Tibial nerve (tissue), 4 donors: ENCODE measurements at regions not wholly inside any gene's neighbourhood (a gene's known extent, or its start where the extent isn't known, plus 50 kb on each side); places are given as distances from the start of the nearest gene placed in this dataset.

Source experiments
- DNase-seq, 2 donors: peaks; one replicate each; pipeline ENCODE4 v3.0.0-alpha.2; 2019; ENCODE audit warnings: low spot score in 2 of 2
- H3K27ac ChIP-seq, 4 donors: fragments of 200-600 bp; sonication (generic) in 3 of 4; one replicate each; pipeline ENCODE4 v1.5.1; 2017 to 2019; ENCODE audit warnings: mild to moderate bottlenecking in 1 of 4
- H3K27me3 ChIP-seq, 2 donors: fragments of 200-600 bp; sonication (generic) in 1 of 2; one replicate each; pipeline versions ENCODE4 v1.5.1 to v1.6.0; 2017 to 2019
- H3K36me3 ChIP-seq, 3 donors: fragments of 200-600 bp; sonication (generic); one replicate each; pipeline ENCODE4 v1.5.1; 2018 to 2019
- H3K4me1 ChIP-seq, 4 donors: fragments of 200-600 bp; sonication (generic) in 3 of 4; one replicate each; pipeline ENCODE4 v1.5.1; 2017 to 2019
- H3K4me3 ChIP-seq, 4 donors: fragments of 200-600 bp; sonication (generic) in 3 of 4; one replicate each; pipeline ENCODE4 v1.5.1; 2017 to 2019; ENCODE audit warnings: mild to moderate bottlenecking in 1 of 4, moderate library complexity in 1 of 4
- H3K9me3 ChIP-seq, 4 donors: fragments of 200-600 bp; sonication (generic) in 3 of 4; one replicate each; pipeline ENCODE4 v1.5.1; 2017 to 2019
- EP300 ChIP-seq, 2 donors: sonication (generic); formaldehyde crosslinking; IDR thresholded peaks; one replicate each; pipeline ENCODE4 v1.6.1; 2017; ENCODE audit warnings: antibody characterized with exemption in 2 of 2, mild to moderate bottlenecking in 1 of 2
- POLR2A ChIP-seq, 2 donors: fragments of 450-650 bp; IDR thresholded peaks; one replicate each; pipeline ENCODE4 v1.6.1; 2017; ENCODE audit warnings: antibody characterized with exemption in 2 of 2, mild to moderate bottlenecking in 2 of 2, moderate library complexity in 2 of 2
- WGBS, 2 donors: methylation state at CpG; one replicate each; pipeline ENCODE4 v1.1.5; 2018; 5-methylcytosine and 5-hydroxymethylcytosine counted together
- TF ChIP-seq, protein P1 (sequence below), 5 experiments: fragments of 200-600 bp in 3 of 5; fragments of 450-650 bp in 2 of 5; sonication (generic) in 3 of 5; IDR thresholded peaks; one replicate each; pipeline ENCODE4 v1.5.1; 2016 to 2019; ENCODE audit warnings: antibody characterized with exemption in 5 of 5, mild to moderate bottlenecking in 3 of 5, moderate library complexity in 2 of 5

- Histone ChIP-seq H3K4me1 (no peaks in the 10 kb centered on the region), H3K27me3 (no peaks in the 10 kb centered on the region), H3K36me3 (no peaks in the 10 kb centered on the region), H3K9me3 (no peaks in the 10 kb centered on the region), H3K4me3 (no peak overlapping the region), H3K27ac (no peak overlapping the region)
- DNase-seq = no peak
- no peak for TF ChIP-seq POLR2A (IDR thresholded peaks at IDR 0.05)
- WGBS, 2 donors = 89 to 99% methylated on average over 3 of the region's 3 CpGs
Observed at GRCh38 chr15:46293550-46293949, 658.7 kb downstream of the SQOR start.

GRCh38 chr15:46296002-46296401 lies 661.2 kb downstream of the SQOR start:
- DNase-seq = no peak
- Histone ChIP-seq H3K9me3 (no peaks in the 10 kb centered on the region), H3K27ac (no peak overlapping the region), H3K4me1 (no peaks in the 10 kb centered on the region), H3K4me3 (no peak overlapping the region), H3K36me3 (no peaks in the 10 kb centered on the region), H3K27me3 (no peaks in the 10 kb centered on the region)
- TF ChIP-seq, protein P1, sequence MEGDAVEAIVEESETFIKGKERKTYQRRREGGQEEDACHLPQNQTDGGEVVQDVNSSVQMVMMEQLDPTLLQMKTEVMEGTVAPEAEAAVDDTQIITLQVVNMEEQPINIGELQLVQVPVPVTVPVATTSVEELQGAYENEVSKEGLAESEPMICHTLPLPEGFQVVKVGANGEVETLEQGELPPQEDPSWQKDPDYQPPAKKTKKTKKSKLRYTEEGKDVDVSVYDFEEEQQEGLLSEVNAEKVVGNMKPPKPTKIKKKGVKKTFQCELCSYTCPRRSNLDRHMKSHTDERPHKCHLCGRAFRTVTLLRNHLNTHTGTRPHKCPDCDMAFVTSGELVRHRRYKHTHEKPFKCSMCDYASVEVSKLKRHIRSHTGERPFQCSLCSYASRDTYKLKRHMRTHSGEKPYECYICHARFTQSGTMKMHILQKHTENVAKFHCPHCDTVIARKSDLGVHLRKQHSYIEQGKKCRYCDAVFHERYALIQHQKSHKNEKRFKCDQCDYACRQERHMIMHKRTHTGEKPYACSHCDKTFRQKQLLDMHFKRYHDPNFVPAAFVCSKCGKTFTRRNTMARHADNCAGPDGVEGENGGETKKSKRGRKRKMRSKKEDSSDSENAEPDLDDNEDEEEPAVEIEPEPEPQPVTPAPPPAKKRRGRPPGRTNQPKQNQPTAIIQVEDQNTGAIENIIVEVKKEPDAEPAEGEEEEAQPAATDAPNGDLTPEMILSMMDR (IDR thresholded peaks at IDR 0.05) = no peak
- TF ChIP-seq POLR2A (IDR thresholded peaks at IDR 0.05) = no peak
- TF ChIP-seq EP300 (IDR thresholded peaks at IDR 0.05) = no peak
- WGBS, 2 donors = 75 to 80% methylated on average over 8 of the region's 8 CpGs

DNA sequence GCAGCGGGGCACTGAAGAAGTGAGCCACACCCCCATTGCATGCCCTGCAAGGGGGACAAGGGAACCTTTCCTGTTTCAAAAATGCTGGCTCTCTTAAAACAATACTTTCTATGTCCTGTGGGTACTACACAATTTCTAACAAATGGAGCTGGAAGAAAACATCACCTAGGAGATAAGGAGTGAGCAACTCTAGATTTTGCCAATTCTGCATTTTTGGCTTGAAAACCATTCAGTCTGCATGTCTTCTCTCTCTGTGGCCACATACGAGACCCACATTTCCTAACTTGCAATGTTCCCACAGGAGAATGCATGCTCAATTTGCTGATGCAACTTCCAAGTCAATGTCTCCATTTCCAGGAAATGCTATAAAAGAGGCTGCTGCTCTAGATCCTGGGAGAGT lies 662.0 kb downstream of the SQOR start:
- no peak for DNase-seq
- TF ChIP-seq, protein P1 (IDR thresholded peaks at IDR 0.05) = no peak
- TF ChIP-seq POLR2A (IDR thresholded peaks at IDR 0.05) (no peak), EP300 (IDR thresholded peaks at IDR 0.05) (no peak)
- H3K9me3 ChIP-seq = no peaks in the 10 kb centered on the region
- no peaks in the 10 kb centered on the region for H3K4me1 ChIP-seq
- H3K4me3 ChIP-seq = no peak overlapping the region
- H3K36me3 ChIP-seq = no peaks in the 10 kb centered on the region
- H3K27ac ChIP-seq = no peak overlapping the region
- H3K27me3 ChIP-seq = no peaks in the 10 kb centered on the region
- 73 to 81% methylated on average over 2 of the region's 2 CpGs for WGBS, 2 donors

GRCh38 chr15:46297766-46298165 lies 662.9 kb downstream of the SQOR start:
- no peaks in the 10 kb centered on the region for H3K36me3 ChIP-seq
- TF ChIP-seq POLR2A (IDR thresholded peaks at IDR 0.05) (no peak), EP300 (IDR thresholded peaks at IDR 0.05) (no peak)
- TF ChIP-seq, protein P1 (IDR thresholded peaks at IDR 0.05) = no peak
- no peaks in the 10 kb centered on the region for H3K4me1 ChIP-seq
- 59 to 62% methylated on average over 3 of the region's 3 CpGs for WGBS, 2 donors
- no peak overlapping the region for H3K27ac ChIP-seq
- no peaks in the 10 kb centered on the region for H3K9me3 ChIP-seq
- DNase-seq = no peak
- no peak overlapping the region for H3K4me3 ChIP-seq
- H3K27me3 ChIP-seq = no peaks in the 10 kb centered on the region

GRCh38 chr15:46300716-46301115 lies 665.9 kb downstream of the SQOR start:
- H3K27ac ChIP-seq = no peak overlapping the region
- no peaks in the 10 kb centered on the region for H3K4me1 ChIP-seq
- no peaks in the 10 kb centered on the region for H3K27me3 ChIP-seq
- 69 to 77% methylated on average over 6 of the region's 6 CpGs for WGBS, 2 donors
- TF ChIP-seq EP300 (IDR thresholded peaks at IDR 0.05) (no peak), POLR2A (IDR thresholded peaks at IDR 0.05) (no peak)
- TF ChIP-seq, protein P1 (IDR thresholded peaks at IDR 0.05) = no peak
- no peaks in the 10 kb centered on the region for H3K36me3 ChIP-seq
- no peak overlapping the region for H3K4me3 ChIP-seq
- no peaks in the 10 kb centered on the region for H3K9me3 ChIP-seq
- DNase-seq = no peak

DNA sequence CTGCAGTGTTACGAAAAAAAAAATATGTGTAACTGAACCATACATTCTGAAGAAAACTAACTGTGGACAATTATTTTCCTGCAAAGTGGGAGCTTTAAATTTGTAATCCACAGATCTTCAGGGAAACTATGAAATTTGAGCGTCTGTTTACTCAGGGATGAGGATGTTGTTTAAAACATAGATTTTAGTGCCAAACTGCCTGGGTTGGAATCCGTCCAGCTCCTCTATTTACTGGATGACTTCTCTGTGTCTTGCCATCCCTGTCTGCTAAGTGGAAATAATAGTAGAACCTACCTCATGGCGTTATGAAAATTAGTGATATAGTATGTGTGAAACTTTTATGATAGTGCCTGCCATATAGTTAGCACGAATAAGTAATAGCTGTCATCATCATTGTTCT lies 666.5 kb downstream of the SQOR start:
- no peak overlapping the region for H3K27ac ChIP-seq
- WGBS, 2 donors = 60 to 65% methylated on average over 5 of the region's 5 CpGs

More for the DNA sequence above, 666.5 kb downstream of the SQOR start:
- TF ChIP-seq, protein P1 (IDR thresholded peaks at IDR 0.05) = no peak
- TF ChIP-seq POLR2A (IDR thresholded peaks at IDR 0.05) (no peak), EP300 (IDR thresholded peaks at IDR 0.05) (no peak)
- no peak for DNase-seq
- no peaks in the 10 kb centered on the region for H3K9me3 ChIP-seq
- H3K36me3 ChIP-seq = no peaks in the 10 kb centered on the region
- H3K4me1 ChIP-seq = no peaks in the 10 kb centered on the region
- H3K4me3 ChIP-seq = no peak overlapping the region
- H3K27me3 ChIP-seq = no peaks in the 10 kb centered on the region
